ENCODE measurements at regions not wholly inside any gene's neighbourhood (a gene's known extent, or its start where the extent isn't known, plus 50 kb on each side); places are given as distances from the start of the nearest gene placed in this dataset.

DNA sequence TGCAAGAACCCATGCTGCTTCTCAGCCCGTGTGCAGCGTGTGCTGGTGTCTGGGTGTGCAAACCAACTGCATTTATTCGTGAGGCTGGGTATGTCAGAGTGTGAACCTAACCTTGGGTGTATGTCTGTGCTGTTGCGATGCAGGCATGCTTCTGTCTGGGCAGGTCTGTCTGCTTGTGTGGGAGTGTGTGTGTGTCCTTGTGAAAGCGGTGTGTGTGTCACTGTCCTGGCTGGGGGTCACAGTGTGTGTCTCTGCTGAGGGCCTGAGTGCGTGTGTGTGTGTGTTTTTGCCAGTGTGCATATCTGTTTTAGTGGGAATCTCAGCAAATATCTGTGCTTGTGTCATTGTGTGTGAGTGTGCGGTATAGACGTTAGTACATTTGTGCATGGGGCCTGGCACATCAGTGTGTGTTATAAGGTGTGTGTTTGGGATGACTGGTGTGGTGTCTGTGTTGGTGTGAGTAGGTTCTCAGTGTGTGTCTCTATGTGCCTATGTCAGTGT is 121.8 kb downstream of the CYLD start:
- TF ChIP-seq, protein P1, sequence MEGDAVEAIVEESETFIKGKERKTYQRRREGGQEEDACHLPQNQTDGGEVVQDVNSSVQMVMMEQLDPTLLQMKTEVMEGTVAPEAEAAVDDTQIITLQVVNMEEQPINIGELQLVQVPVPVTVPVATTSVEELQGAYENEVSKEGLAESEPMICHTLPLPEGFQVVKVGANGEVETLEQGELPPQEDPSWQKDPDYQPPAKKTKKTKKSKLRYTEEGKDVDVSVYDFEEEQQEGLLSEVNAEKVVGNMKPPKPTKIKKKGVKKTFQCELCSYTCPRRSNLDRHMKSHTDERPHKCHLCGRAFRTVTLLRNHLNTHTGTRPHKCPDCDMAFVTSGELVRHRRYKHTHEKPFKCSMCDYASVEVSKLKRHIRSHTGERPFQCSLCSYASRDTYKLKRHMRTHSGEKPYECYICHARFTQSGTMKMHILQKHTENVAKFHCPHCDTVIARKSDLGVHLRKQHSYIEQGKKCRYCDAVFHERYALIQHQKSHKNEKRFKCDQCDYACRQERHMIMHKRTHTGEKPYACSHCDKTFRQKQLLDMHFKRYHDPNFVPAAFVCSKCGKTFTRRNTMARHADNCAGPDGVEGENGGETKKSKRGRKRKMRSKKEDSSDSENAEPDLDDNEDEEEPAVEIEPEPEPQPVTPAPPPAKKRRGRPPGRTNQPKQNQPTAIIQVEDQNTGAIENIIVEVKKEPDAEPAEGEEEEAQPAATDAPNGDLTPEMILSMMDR (IDR thresholded peaks at IDR 0.05; ENCODE audit: borderline replicate concordance, insufficient read depth, low read depth, low read length), result no peak

DNA sequence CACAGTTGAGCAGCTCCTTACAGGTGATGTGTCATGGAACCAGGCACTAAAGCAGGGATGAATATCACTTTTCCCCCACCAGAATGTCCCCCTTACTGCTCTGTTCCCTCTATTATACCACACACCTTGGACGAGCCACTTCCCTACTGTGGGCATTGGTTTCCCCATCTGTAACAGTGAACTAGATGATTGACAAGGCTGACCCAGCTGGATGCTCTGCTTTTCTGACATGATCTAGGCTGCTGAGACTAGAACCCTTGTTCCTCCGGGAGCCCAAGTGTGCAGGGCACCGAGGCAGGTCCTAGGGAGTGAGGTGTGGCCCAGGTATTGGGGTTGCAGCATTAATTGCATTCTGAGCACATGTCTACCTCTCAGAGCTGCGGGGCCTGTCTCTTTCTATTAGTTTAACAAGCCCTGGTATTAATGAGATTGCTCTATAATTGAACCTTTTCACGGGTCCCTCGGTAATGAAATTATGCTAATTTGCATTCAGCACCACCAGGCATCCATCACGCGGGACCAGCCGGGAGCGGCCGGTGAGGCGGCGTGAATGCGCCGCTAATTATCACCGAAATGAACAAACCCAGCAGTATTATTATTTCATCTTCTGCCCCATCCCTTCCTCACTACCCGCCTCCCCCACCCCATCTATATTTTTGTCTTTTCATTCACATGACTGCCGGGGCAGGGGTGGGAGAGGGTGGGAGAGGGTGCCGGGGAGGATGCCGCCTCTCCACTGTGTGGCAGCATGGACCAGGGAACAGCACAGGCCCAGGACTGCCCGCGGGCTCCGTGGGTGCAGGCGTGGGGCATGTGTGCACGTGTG is 121.1 kb downstream of the CYLD start:
- TF ChIP-seq, protein P1 (IDR thresholded peaks at IDR 0.05; ENCODE audit: borderline replicate concordance, insufficient read depth, low read depth, low read length), result no peak

More for the DNA sequence above, 121.8 kb downstream of the CYLD start:
- no peak overlapping the region for H3K4me3 ChIP-seq (ENCODE audit: low read depth, low read length)

DNA sequence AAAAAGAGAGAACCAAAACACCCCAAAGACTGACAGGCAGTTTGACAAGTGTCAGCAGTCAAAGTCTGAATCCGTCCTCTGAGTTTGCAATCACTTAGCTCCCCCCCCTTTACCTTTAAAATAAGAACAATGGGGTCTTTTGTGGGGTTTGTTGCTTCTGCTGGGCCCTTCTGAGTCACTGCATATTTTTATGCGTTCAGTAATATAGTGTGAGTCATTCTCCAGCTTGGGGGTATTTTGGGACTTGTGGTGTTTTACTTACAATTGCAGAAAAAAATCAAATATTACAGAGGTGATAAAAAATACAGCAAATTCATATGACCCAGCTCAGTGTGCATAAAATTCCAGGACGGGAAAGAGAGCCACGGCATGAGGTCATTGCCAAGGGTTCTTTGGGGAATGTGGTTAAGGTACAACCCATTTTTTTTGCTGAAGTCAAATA is 120.1 kb downstream of the CYLD start:
- no peak overlapping the region for H3K4me3 ChIP-seq (ENCODE audit: low read depth, low read length)
- TF ChIP-seq, protein P1 (IDR thresholded peaks at IDR 0.05; ENCODE audit: borderline replicate concordance, insufficient read depth, low read depth, low read length), result no peak

More for the DNA sequence above, 121.1 kb downstream of the CYLD start:
- no peak overlapping the region for H3K4me3 ChIP-seq (ENCODE audit: low read depth, low read length)

DNA sequence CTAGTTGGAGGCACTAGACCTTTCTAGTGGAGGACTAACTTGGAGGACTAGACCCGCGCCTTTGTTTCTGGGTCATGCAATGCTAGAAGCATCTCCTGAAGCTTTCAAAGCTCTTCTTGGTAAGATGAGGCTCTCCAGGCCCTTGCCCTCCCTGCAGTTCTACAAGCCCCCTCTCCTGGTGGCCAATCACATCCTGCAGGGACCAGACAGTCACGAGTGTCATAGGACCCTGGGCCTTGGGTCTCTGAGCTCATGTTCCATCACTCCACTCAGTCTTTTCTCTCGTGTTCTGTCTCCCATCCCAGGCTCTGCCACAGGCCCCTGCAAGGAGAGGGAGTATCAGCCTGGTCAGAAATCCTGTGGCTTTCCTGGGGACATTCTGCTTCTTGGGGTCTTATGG is 119.6 kb downstream of the CYLD start:
- TF ChIP-seq, protein P1 (IDR thresholded peaks at IDR 0.05; ENCODE audit: borderline replicate concordance, insufficient read depth, low read depth, low read length), result no peak
- H3K4me3 ChIP-seq (ENCODE audit: low read depth, low read length), result no peak overlapping the region

DNA sequence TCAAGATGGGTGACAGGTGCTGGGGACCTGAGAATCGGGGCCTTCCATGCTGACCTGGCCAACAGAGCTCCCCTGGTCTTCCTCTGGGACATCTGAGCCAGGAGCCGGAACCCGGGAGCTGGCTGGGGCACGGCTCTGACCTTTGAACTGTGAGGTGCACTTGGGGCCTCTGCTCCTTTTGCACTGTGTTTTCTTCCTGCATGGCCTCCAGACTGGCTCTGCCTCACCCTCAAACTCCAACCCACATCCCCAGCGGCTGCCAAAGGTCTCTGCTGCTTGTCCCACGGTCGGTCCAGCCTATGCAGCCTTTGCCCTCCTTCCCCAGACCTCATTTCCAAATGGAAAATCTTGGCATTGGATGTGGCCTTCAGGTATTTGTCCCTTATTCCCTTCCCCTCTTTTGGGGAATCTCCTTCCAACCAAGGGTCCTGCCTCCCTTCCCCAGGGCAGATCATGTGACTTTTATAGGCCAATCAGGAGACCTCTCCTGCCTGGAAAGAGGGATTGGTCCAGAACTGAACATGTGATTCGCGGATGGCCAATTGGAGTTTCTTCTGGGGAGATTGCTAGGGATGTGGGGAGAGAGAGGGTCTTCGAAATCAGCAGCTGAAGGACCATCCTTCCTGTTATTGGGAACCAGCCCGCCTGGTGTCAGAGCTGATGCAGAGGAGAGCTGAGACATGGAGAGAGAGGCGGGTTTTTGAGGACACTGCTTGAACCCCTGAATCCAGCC is 117.9 kb downstream of the CYLD start:
- TF ChIP-seq, protein P1 (IDR thresholded peaks at IDR 0.05; ENCODE audit: borderline replicate concordance, insufficient read depth, low read depth, low read length), result no peak
- no peak overlapping the region for H3K4me3 ChIP-seq (ENCODE audit: low read depth, low read length)

DNA sequence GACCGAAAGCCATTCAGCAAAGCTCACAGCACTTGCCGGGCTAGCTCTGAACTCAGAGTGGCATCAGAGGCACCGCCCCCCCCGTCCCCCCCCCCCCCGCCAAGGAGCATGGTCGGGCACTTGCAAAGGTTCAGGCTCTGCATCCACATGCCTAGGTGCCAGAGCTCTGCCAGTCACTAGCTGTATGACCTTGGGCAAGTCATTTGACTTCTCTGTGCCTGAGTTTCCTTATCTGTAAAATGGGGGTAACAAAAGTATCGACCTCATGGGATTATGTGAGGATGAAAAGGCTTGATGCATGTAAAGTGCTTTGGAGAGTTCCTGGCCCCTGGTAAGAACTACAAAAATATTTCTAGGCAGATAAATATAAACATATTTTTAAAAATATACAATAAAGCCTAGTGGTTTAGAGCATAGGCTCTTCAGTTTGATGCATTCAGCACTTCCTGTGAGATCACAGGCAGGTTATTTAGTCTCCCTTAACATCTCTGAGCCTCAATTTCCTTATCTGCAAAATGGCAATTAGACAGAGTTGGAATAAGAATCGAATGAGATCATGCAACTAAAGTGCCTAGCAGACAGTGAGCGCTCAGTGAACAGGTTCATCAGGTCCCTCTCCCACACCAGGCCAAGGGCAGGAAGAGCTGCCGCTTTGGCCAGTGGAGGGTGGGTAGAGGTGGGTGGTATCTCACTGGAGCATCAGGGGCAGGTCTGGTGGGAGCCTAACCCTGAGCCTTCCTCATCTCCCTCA is 117.2 kb downstream of the CYLD start:
- TF ChIP-seq, protein P1 (IDR thresholded peaks at IDR 0.05; ENCODE audit: borderline replicate concordance, insufficient read depth, low read depth, low read length), result no peak
- H3K4me3 ChIP-seq (ENCODE audit: low read depth, low read length), result no peak overlapping the region
